22Rv1 (cell line): ENCODE measurements at regions not wholly inside any gene's neighbourhood (a gene's known extent, or its start where the extent isn't known, plus 50 kb on each side); places are given as distances from the start of the nearest gene placed in this dataset.

Source experiments
- ZFX ChIP-seq: fragments of 450-650 bp; IDR thresholded peaks from 2 replicates; pipeline ENCODE4 v1.6.1; 2017; ENCODE audit warnings: antibody characterized with exemption, borderline replicate concordance
- TF ChIP-seq, protein P1 (sequence below): fragments of 450-650 bp; IDR thresholded peaks from 2 replicates; pipeline ENCODE4 v1.5.1; 2017; ENCODE audit warnings: mild to moderate bottlenecking

DNA sequence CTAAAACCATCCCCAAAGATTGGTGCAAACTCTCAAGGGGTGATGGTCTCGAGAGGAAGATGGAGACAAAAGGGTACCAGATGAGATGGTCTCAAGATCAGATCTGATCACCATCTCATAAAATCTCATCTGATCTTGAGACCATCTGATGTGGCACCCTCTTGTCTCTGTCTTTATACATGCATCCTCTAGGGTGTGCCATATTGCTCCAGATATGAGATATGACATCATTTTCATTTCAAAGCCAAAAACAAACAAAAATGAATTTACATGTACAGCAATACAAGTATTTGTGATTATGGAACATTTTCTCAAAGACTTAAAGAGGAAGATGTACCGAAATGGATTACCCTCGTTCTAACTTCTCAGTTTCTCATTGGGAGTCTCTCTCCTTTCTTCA is 787.2 kb downstream of the GALC start:
- TF ChIP-seq, protein P1, sequence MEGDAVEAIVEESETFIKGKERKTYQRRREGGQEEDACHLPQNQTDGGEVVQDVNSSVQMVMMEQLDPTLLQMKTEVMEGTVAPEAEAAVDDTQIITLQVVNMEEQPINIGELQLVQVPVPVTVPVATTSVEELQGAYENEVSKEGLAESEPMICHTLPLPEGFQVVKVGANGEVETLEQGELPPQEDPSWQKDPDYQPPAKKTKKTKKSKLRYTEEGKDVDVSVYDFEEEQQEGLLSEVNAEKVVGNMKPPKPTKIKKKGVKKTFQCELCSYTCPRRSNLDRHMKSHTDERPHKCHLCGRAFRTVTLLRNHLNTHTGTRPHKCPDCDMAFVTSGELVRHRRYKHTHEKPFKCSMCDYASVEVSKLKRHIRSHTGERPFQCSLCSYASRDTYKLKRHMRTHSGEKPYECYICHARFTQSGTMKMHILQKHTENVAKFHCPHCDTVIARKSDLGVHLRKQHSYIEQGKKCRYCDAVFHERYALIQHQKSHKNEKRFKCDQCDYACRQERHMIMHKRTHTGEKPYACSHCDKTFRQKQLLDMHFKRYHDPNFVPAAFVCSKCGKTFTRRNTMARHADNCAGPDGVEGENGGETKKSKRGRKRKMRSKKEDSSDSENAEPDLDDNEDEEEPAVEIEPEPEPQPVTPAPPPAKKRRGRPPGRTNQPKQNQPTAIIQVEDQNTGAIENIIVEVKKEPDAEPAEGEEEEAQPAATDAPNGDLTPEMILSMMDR: peak; percentile 26
- no peak for TF ChIP-seq ZFX
